Erythroblast (primary cell): ENCODE measurements at regions not wholly inside any gene's neighbourhood (a gene's known extent, or its start where the extent isn't known, plus 50 kb on each side); places are given as distances from the start of the nearest gene placed in this dataset.

Experiments
- GATA1 ChIP-seq: IDR thresholded peaks from 2 replicates; pipeline ENCODE4 v1.6.1; 2011; ENCODE audit warnings: low read depth, mild to moderate bottlenecking, control low read depth, low read length, moderate library complexity
- POLR2A ChIP-seq: IDR thresholded peaks from 2 replicates; pipeline ENCODE4 v1.6.1; 2011; ENCODE audit warnings: mild to moderate bottlenecking, low read length

- TF ChIP-seq POLR2A (no peak), GATA1 (no peak)
These were observed 89.0 kb upstream of the SMURF2 start for GRCh38 chr17:64750891-64751677.
